ENCODE measurements at regions not wholly inside any gene's neighbourhood (a gene's known extent, or its start where the extent isn't known, plus 50 kb on each side); places are given as distances from the start of the nearest gene placed in this dataset.

DNA sequence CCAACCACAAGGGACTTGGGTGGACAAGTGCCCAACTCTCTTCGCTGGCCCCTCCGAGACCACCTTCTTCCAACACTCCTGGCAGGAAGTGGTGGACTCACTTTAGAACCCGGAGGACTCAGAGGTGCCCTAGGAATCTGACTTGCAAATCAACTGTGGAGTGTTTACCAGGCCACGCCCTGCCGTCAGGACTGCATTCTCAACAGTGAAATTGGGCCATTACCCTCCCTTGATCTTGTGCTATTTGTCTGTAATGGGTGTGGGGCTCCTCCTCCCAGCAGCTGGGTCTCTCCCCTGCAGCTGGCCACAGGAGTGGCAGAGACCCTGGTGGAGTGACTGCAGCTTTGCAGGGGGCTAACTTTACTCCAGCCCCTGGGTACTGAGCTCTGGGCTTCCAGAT is 212.2 kb upstream of the RPL38 start:
- Histone ChIP-seq H3K4me1 (ENCODE audit: control insufficient read depth in 1 of 2, insufficient read depth in 2 of 2, low read length in 2 of 2) (no peaks in the 10 kb centered on the region), H4K20me1 (ENCODE audit: insufficient read depth) (no peaks in the 10 kb centered on the region), H3K27ac (ENCODE audit: low read depth, low read length) (no peak overlapping the region), H3K9me3 (ENCODE audit: control insufficient read depth in 1 of 2, insufficient read depth in 1 of 2, low read depth in 1 of 2, low read length in 2 of 2) (no peaks in the 10 kb centered on the region), H3K4me3 (replicated peaks in 1 of 2; ENCODE audit: low read depth in 1 of 2, low read length in 2 of 2) (no peak overlapping the region), H3K27me3 (ENCODE audit: insufficient read depth, low read length) (no peaks in the 10 kb centered on the region; the same call in 1 of the 2 replicates), H2AFZ (ENCODE audit: low read depth, low read length, poor library complexity, severe bottlenecking) (no peak overlapping the region), H3K9me2 (ENCODE audit: insufficient read depth) (no peaks in the 10 kb centered on the region), H3K79me2 (ENCODE audit: insufficient read depth, low read length) (no peaks in the 10 kb centered on the region), H3K4me2 (ENCODE audit: low read length) (no peak overlapping the region), H3K9ac (ENCODE audit: low read length) (no peak overlapping the region), H3K36me3 (ENCODE audit: control insufficient read depth in 1 of 2, insufficient read depth in 2 of 2, low read length in 2 of 2) (no peaks in the 10 kb centered on the region)
- no peak for ATAC-seq
- intact Hi-C loops (cut with micrococcal nuclease): loop anchor here (10.0 kb wide), 1 partner anchor 396 kb away; no protein-coding TSS in a partner anchor
- CTCF ChIA-PET: no interaction called here
- BruUV-seq (replicated peaks): no TSS peak
- TF ChIP-seq ZFX (IDR thresholded peaks at IDR 0.05) (no peak), FOSL1 (IDR thresholded peaks at IDR 0.05; ENCODE audit: low read depth) (no peak), ELF1 (IDR thresholded peaks at IDR 0.05; ENCODE audit: borderline replicate concordance, low read depth) (no peak), POLR2A (IDR thresholded peaks at IDR 0.05; ENCODE audit: borderline replicate concordance, extremely low read depth, insufficient read depth, insufficient read length) (no peak), CBX3 (IDR thresholded peaks at IDR 0.05; ENCODE audit: low read depth) (no peak), CEBPB (IDR thresholded peaks at IDR 0.05; ENCODE audit: low read depth) (no peak), POLR2AphosphoS5 (IDR thresholded peaks at IDR 0.05; ENCODE audit: low read depth, low read length) (no peak), EZH2 (IDR thresholded peaks at IDR 0.05) (no peak), SP1 (IDR thresholded peaks at IDR 0.05; ENCODE audit: low read depth) (no peak), ZNF274 (IDR thresholded peaks at IDR 0.05; ENCODE audit: low read depth, low read length) (no peak), SIN3A (IDR thresholded peaks at IDR 0.05; ENCODE audit: low read depth) (no peak)
- TF ChIP-seq, protein P1, sequence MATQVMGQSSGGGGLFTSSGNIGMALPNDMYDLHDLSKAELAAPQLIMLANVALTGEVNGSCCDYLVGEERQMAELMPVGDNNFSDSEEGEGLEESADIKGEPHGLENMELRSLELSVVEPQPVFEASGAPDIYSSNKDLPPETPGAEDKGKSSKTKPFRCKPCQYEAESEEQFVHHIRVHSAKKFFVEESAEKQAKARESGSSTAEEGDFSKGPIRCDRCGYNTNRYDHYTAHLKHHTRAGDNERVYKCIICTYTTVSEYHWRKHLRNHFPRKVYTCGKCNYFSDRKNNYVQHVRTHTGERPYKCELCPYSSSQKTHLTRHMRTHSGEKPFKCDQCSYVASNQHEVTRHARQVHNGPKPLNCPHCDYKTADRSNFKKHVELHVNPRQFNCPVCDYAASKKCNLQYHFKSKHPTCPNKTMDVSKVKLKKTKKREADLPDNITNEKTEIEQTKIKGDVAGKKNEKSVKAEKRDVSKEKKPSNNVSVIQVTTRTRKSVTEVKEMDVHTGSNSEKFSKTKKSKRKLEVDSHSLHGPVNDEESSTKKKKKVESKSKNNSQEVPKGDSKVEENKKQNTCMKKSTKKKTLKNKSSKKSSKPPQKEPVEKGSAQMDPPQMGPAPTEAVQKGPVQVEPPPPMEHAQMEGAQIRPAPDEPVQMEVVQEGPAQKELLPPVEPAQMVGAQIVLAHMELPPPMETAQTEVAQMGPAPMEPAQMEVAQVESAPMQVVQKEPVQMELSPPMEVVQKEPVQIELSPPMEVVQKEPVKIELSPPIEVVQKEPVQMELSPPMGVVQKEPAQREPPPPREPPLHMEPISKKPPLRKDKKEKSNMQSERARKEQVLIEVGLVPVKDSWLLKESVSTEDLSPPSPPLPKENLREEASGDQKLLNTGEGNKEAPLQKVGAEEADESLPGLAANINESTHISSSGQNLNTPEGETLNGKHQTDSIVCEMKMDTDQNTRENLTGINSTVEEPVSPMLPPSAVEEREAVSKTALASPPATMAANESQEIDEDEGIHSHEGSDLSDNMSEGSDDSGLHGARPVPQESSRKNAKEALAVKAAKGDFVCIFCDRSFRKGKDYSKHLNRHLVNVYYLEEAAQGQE (IDR thresholded peaks at IDR 0.05; ENCODE audit: low read depth): no peak
- TF ChIP-seq, protein P2, sequence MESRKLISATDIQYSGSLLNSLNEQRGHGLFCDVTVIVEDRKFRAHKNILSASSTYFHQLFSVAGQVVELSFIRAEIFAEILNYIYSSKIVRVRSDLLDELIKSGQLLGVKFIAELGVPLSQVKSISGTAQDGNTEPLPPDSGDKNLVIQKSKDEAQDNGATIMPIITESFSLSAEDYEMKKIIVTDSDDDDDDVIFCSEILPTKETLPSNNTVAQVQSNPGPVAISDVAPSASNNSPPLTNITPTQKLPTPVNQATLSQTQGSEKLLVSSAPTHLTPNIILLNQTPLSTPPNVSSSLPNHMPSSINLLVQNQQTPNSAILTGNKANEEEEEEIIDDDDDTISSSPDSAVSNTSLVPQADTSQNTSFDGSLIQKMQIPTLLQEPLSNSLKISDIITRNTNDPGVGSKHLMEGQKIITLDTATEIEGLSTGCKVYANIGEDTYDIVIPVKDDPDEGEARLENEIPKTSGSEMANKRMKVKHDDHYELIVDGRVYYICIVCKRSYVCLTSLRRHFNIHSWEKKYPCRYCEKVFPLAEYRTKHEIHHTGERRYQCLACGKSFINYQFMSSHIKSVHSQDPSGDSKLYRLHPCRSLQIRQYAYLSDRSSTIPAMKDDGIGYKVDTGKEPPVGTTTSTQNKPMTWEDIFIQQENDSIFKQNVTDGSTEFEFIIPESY (IDR thresholded peaks at IDR 0.05; ENCODE audit: extremely low read depth, insufficient replicate concordance, low read length): no peak
- TF ChIP-seq, protein P3, sequence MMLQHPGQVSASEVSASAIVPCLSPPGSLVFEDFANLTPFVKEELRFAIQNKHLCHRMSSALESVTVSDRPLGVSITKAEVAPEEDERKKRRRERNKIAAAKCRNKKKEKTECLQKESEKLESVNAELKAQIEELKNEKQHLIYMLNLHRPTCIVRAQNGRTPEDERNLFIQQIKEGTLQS (IDR thresholded peaks at IDR 0.05): no peak
- RAD21 ChIA-PET (ENCODE audit: low non-redundant PET in 1 of 2, low total read pairs in 2 of 2, uncharacterized antibody in 2 of 2, unreplicated experiment in 2 of 2): no interaction called here
- no peak for DNase-seq (ENCODE audit: low read depth, low spot score)
- POLR2A ChIA-PET: no interaction called here

All from HCT116 (cell line).